HEK293 (cell line): ENCODE measurements at regions not wholly inside any gene's neighbourhood (a gene's known extent, or its start where the extent isn't known, plus 50 kb on each side); places are given as distances from the start of the nearest gene placed in this dataset.

Experiments used
- GFI1B ChIP-seq: fragments of 450-650 bp; formaldehyde crosslinking; IDR thresholded peaks from 2 replicates; pipeline ENCODE4 v1.5.1; 2016; ENCODE audit warnings: missing biosample characterization, missing genetic modification characterization
- GLI2 ChIP-seq: fragments of 450-650 bp; formaldehyde crosslinking; IDR thresholded peaks from 2 replicates; pipeline ENCODE4; 2017; ENCODE audit warnings: missing biosample characterization, missing genetic modification characterization, low read depth, borderline replicate concordance
- KLF8 ChIP-seq: fragments of 450-650 bp; formaldehyde crosslinking; IDR thresholded peaks from 2 replicates; pipeline ENCODE4 v1.5.1; 2016; ENCODE audit warnings: missing biosample characterization, missing genetic modification characterization
- MYNN ChIP-seq: fragments of 450-650 bp; formaldehyde crosslinking; IDR thresholded peaks from 2 replicates; pipeline ENCODE4 v1.5.1; 2016; ENCODE audit warnings: missing biosample characterization, missing genetic modification characterization, borderline replicate concordance
- PBX3 ChIP-seq: sonication (generic); formaldehyde crosslinking; IDR thresholded peaks from 2 replicates; pipeline ENCODE4 v1.8.1; 2022; ENCODE audit warnings: mild to moderate bottlenecking, moderate library complexity, missing genetic modification reagents
- PRDM1 ChIP-seq: fragments of 450-650 bp; formaldehyde crosslinking; IDR thresholded peaks from 2 replicates; pipeline ENCODE4; 2016; ENCODE audit warnings: missing biosample characterization, missing genetic modification characterization
- REPIN1 ChIP-seq: fragments of 450-650 bp; formaldehyde crosslinking; IDR thresholded peaks from 2 replicates; pipeline ENCODE4 v1.5.1; 2017; ENCODE audit warnings: missing biosample characterization, missing genetic modification characterization, low read depth
- SALL2 ChIP-seq: fragments of 450-650 bp; formaldehyde crosslinking; IDR thresholded peaks from 2 replicates; pipeline ENCODE4 v1.5.0; 2017; ENCODE audit warnings: missing biosample characterization, mild to moderate bottlenecking, missing genetic modification characterization, borderline replicate concordance
- TRIM28 ChIP-seq: IDR thresholded peaks from 2 replicates; pipeline ENCODE4 v1.6.1; 2011; ENCODE audit warnings: low read length, control low read depth, borderline replicate concordance
- TSHZ1 ChIP-seq: fragments of 450-650 bp; formaldehyde crosslinking; IDR thresholded peaks from 2 replicates; pipeline ENCODE4 v1.5.1; 2016; ENCODE audit warnings: missing biosample characterization, missing genetic modification characterization, borderline replicate concordance
- ZBTB26 ChIP-seq: fragments of 450-650 bp; formaldehyde crosslinking; optimal IDR thresholded peaks from 2 replicates; pipeline ENCODE3; 2016; ENCODE audit warnings: missing biosample characterization, mild to moderate bottlenecking, missing genetic modification characterization
- ZEB2 ChIP-seq: fragments of 450-650 bp; formaldehyde crosslinking; IDR thresholded peaks from 2 replicates; pipeline ENCODE4 v1.5.1; 2016; ENCODE audit warnings: missing biosample characterization, missing genetic modification characterization
- ZFP37 ChIP-seq: fragments of 450-650 bp; formaldehyde crosslinking; IDR thresholded peaks from 2 replicates; pipeline ENCODE4 v1.5.1; 2016; ENCODE audit warnings: missing biosample characterization, missing genetic modification characterization
- ZFP41 ChIP-seq: fragments of 450-650 bp; formaldehyde crosslinking; IDR thresholded peaks from 2 replicates; pipeline ENCODE4 v1.5.1; 2016; ENCODE audit warnings: missing biosample characterization, missing genetic modification characterization, borderline replicate concordance
- ZIC2 ChIP-seq: fragments of 450-650 bp; formaldehyde crosslinking; IDR thresholded peaks from 2 replicates; pipeline ENCODE4 v1.5.1; 2016; ENCODE audit warnings: missing biosample characterization, missing genetic modification characterization
- ZNF133 ChIP-seq: fragments of 450-650 bp; formaldehyde crosslinking; IDR thresholded peaks from 2 replicates; pipeline ENCODE4 v1.5.1; 2016; ENCODE audit warnings: missing biosample characterization, missing genetic modification characterization
- ZNF2 ChIP-seq: fragments of 450-650 bp; formaldehyde crosslinking; IDR thresholded peaks from 2 replicates; pipeline ENCODE4 v1.5.1; 2016; ENCODE audit warnings: missing biosample characterization, missing genetic modification characterization
- ZNF221 ChIP-seq: fragments of 450-650 bp; formaldehyde crosslinking; IDR thresholded peaks from 2 replicates; pipeline ENCODE4 v1.5.1; 2017; ENCODE audit warnings: missing biosample characterization, missing genetic modification characterization, borderline replicate concordance
- ZNF239 ChIP-seq: fragments of 450-650 bp; formaldehyde crosslinking; IDR thresholded peaks from 2 replicates; pipeline ENCODE4 v1.5.1; 2016; ENCODE audit warnings: missing biosample characterization, missing genetic modification characterization
- ZNF24 ChIP-seq: fragments of 450-650 bp; formaldehyde crosslinking; IDR thresholded peaks from 2 replicates; pipeline ENCODE4 v1.5.1; 2016; ENCODE audit warnings: missing biosample characterization, missing genetic modification characterization
- ZNF26 ChIP-seq: fragments of 450-650 bp; formaldehyde crosslinking; IDR thresholded peaks from 2 replicates; pipeline ENCODE4 v1.5.1; 2016; ENCODE audit warnings: missing biosample characterization, missing genetic modification characterization
- ZNF311 ChIP-seq: fragments of 450-650 bp; formaldehyde crosslinking; IDR thresholded peaks from 2 replicates; pipeline ENCODE4 v1.5.1; 2017; ENCODE audit warnings: missing biosample characterization, missing genetic modification characterization, borderline replicate concordance
- ZNF394 ChIP-seq: fragments of 450-650 bp; formaldehyde crosslinking; IDR thresholded peaks from 2 replicates; pipeline ENCODE4 v1.5.1; 2016; ENCODE audit warnings: missing biosample characterization, missing genetic modification characterization, mild to moderate bottlenecking, moderate library complexity, borderline replicate concordance
- ZNF433 ChIP-seq: fragments of 450-650 bp; formaldehyde crosslinking; IDR thresholded peaks from 2 replicates; pipeline ENCODE4 v1.5.1; 2016; ENCODE audit warnings: missing biosample characterization, missing genetic modification characterization, low read depth
- ZNF560 ChIP-seq: fragments of 450-650 bp; formaldehyde crosslinking; IDR thresholded peaks from 2 replicates; pipeline ENCODE4 v1.5.1; 2017; ENCODE audit warnings: missing biosample characterization, missing genetic modification characterization, borderline replicate concordance
- ZNF561 ChIP-seq: fragments of 450-650 bp; IDR thresholded peaks from 2 replicates; pipeline ENCODE4 v1.5.1; 2018; ENCODE audit warnings: missing biosample characterization, missing genetic modification characterization, borderline replicate concordance
- ZNF626 ChIP-seq: fragments of 450-650 bp; sonication (Bioruptor Pico); formaldehyde crosslinking; IDR thresholded peaks from 2 replicates; pipeline ENCODE4 v1.5.1; 2018; ENCODE audit warnings: missing biosample characterization, missing genetic modification characterization, inconsistent platforms
- ZNF629 ChIP-seq: fragments of 450-650 bp; formaldehyde crosslinking; IDR thresholded peaks from 2 replicates; pipeline ENCODE4 v1.5.1; 2017; ENCODE audit warnings: missing biosample characterization, missing genetic modification characterization
- ZNF747 ChIP-seq: fragments of 450-650 bp; formaldehyde crosslinking; IDR thresholded peaks from 2 replicates; pipeline ENCODE4 v1.5.1; 2016; ENCODE audit warnings: missing biosample characterization, missing genetic modification characterization
- ZNF776 ChIP-seq: fragments of 450-650 bp; formaldehyde crosslinking; IDR thresholded peaks from 2 replicates; pipeline ENCODE4 v1.5.0; 2017; ENCODE audit warnings: missing biosample characterization, missing genetic modification characterization, borderline replicate concordance
- ZSCAN30 ChIP-seq: fragments of 450-650 bp; IDR thresholded peaks from 2 replicates; pipeline ENCODE4 v1.5.1; 2018; ENCODE audit warnings: missing biosample characterization, mild to moderate bottlenecking, missing genetic modification characterization, moderate library complexity
- TF ChIP-seq, protein P1 (sequence below): fragments of 450-650 bp; formaldehyde crosslinking; IDR thresholded peaks from 2 replicates; pipeline ENCODE4 v1.5.1; 2016; ENCODE audit warnings: missing biosample characterization, missing genetic modification characterization

GRCh38 chr1:232472485-232473041 lies 157.4 kb downstream of the SIPA1L2 start (continued):
- TF ChIP-seq GFI1B (peak; percentile 92), ZFP41 (tag by site-specific recombination) (no peak), TRIM28 (no peak), ZNF561 (tag by site-specific recombination) (no peak; the same call in 1 of the 2 replicates), ZBTB26 (no peak), TSHZ1 (tag by site-specific recombination) (0 out of 2 replicates have a peak, but pooled peaks have one; percentile 27), SALL2 (tag by site-specific recombination) (no peak), ZFP37 (tag by site-specific recombination) (no peak), ZNF26 (no peak), ZNF394 (no peak), PBX3 (CRISPR knock-in tag) (no peak), ZNF239 (tag by site-specific recombination) (no peak), ZNF221 (no peak), ZNF747 (tag by site-specific recombination) (no peak), ZNF560 (no peak), ZNF24 (tag by site-specific recombination) (no peak), ZEB2 (tag by site-specific recombination) (peak; percentile 75; the same call in 1 of the 2 replicates), ZNF433 (tag by site-specific recombination) (no peak), ZSCAN30 (tag by site-specific recombination) (peak; percentile 70; the same call in 1 of the 2 replicates), ZIC2 (tag by site-specific recombination) (no peak), ZNF629 (0 out of 2 replicates have a peak, but pooled peaks have one; percentile 23), GLI2 (tag by site-specific recombination) (no peak), PRDM1 (no peak), ZNF2 (tag by site-specific recombination) (no peak), KLF8 (tag by site-specific recombination) (no peak), ZNF133 (tag by site-specific recombination) (no peak), REPIN1 (tag by site-specific recombination) (no peak), ZNF311 (no peak), ZNF776 (tag by site-specific recombination) (no peak), ZNF626 (tag by site-specific recombination) (0 out of 2 replicates have a peak, but pooled peaks have one; percentile 5), MYNN (no peak)
- TF ChIP-seq, protein P1, sequence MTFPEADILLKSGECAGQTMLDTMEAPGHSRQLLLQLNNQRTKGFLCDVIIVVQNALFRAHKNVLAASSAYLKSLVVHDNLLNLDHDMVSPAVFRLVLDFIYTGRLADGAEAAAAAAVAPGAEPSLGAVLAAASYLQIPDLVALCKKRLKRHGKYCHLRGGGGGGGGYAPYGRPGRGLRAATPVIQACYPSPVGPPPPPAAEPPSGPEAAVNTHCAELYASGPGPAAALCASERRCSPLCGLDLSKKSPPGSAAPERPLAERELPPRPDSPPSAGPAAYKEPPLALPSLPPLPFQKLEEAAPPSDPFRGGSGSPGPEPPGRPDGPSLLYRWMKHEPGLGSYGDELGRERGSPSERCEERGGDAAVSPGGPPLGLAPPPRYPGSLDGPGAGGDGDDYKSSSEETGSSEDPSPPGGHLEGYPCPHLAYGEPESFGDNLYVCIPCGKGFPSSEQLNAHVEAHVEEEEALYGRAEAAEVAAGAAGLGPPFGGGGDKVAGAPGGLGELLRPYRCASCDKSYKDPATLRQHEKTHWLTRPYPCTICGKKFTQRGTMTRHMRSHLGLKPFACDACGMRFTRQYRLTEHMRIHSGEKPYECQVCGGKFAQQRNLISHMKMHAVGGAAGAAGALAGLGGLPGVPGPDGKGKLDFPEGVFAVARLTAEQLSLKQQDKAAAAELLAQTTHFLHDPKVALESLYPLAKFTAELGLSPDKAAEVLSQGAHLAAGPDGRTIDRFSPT = peak; percentile 77; the same call in 1 of the 2 replicates
